ENCODE measurements at regions not wholly inside any gene's neighbourhood (a gene's known extent, or its start where the extent isn't known, plus 50 kb on each side); places are given as distances from the start of the nearest gene placed in this dataset.

DNA sequence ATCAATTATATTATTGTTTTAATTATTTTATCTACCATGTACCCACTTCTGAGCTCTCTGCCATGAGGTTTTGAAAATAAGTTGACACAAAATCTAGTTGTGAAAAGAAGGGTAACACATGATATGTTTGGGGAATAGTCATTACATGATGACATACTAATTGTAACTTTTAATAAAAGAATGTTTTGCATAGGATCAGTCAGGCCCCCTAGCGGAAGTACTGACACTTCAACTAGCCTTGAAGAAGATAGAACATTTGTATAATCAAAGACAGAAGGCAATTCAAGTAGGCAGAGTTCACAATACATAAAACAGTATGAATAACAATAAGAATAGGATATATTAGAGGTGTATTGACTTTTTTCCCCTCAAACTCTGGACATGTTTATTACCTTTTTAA, 1191.0 kb upstream of the AGA start:
- DNase-seq = no peak

DNA sequence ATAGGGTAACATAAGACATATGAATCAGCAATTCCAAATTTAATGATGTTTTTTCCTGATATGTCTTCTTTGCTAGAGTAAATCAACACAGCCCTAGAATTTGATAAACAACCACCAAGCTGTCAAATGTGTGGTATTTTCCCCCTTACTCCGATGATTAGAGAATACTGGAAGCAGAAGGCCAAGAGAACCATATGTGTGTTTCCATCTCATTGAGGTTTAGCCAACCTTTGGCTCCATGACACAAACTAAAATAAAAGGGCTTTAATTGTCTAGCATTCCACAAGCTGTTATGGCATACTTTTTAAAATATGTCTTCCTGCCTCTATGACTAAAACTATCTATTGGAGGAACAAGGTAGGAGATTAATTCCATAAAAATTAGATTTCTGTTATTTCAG, 1222.4 kb upstream of the AGA start:
- no peak for DNase-seq

DNA sequence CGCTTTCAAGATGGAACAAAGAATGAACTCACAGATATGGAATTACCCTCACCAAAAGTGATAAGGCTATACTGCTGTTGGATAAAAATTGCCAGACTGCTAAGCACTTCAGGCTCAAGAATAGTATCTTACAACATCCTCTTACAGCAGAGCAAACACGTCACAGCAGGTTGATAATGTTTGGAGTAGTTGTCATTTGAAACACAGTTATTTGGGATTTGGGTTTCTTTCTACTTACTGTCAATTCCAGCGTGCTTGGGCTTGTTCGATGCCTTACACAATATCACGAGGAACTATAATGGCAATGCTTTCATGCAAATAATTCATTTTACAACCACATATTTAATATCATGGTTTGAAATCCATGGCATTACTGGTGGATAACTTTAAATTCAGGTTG, 1223.7 kb upstream of the AGA start:
- no peak for DNase-seq

DNA sequence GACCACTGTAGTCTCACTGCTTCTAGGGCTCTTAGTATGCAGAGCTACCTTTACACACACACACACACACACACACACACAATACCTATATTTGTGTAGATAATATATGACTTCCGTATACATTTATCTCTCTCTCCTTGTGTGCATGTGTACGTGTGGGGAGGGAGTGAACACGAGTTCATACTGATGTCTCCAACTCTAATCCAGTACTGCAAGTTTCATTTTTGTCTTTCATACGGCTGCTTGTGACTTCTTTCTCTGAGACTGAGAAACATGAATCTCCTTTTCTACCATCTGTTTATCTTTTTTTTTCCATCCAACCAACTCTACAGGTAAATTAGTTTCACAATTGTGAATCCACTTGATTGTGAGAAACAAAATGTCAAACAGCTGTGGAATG, 1229.5 kb upstream of the AGA start:
- no peak for DNase-seq

DNA sequence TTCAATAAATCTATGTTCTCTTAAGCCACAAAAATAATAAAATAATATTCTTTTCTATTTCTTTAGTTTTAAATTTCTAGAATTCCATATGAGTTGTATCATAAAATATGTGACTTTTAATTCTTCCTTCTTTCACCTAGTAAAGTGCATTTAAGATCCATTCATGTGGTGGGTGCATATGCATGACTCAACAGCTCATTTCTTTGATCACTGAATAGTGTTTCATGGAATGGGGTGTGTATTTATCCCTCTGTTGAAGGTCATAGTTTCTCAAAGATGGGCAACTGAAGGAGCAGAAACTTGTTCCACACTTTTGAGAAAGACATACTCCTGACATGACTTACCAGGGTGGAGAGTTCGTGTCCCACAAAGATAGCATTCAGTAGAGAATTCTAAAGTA, 1230.3 kb upstream of the AGA start:
- no peak for DNase-seq

DNA sequence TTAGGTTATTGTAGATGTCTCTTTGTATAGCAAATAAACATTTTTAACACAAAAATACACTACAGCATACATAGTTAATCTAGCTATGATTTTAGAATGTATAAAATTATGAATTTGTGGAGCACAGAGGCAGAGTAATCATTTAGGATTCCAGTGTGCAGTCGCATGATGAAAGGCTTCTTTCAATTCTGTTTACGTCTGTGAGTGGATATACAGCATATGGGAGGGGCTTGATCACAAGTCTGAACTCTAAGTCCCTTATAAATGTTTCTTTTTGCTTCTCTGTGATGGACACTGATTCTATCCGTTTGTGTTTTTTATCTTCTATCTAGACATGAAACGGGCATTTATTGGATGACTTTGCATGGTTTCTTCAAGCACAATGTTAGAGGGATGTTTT, 1239.6 kb upstream of the AGA start:
- no peak for DNase-seq

DNA sequence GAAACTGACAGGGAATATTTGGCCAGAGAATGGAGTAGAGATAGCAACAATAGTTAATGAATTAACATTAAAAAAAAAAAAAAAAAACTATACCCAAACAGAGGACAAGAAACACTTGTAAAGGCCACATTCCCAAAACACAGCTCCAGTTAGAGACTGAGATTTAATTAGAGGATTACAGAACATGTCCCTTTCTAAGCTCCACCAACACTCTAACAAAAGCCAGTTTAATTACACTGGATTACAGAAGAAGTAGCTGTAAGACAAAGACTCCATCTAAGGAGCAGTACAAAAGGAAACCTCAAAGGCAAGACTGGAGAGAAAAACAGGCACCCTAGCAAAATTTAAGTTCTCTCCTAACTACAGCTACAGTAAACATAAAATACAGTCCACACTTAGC, 1247.7 kb upstream of the AGA start:
- no peak for DNase-seq

DNA sequence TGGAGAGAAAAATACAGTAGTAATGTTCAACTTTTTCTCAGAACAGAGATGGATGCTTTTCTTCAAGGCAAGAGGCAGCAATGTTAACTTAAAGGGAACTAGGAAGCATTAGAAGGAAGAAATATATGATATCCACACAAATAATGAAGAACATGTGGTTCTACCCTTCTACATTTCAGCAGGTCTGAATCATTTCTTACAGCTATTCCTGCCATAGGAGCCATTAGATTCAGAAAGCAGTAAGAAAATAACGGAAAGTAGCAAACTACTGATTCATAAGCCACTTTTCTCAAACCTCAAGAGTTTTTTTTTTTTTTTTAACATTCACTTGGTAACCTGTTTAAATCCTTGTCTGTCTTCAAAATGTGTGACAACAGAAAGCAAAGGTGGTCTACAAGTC, 1251.6 kb upstream of the AGA start:
- no peak for DNase-seq

DNA sequence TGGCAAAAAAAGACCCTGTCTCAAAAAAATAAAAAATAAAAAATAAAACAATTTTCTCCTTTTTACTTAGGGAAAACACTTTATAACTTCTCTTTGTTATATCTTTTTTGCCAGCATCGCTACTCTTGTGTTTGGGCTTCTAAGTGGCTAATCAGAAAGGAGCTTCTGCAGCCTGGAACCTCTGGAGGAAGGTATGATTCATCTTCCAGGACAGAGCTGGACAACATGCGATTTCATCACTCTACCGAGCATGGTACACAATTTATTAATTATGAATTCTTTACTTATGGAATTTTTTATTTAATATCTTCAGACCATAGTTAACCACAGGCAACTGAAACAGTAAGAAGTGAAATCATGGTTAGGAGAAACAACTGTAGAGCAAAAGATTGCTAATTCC, 1254.3 kb upstream of the AGA start:
- no peak for DNase-seq

DNA sequence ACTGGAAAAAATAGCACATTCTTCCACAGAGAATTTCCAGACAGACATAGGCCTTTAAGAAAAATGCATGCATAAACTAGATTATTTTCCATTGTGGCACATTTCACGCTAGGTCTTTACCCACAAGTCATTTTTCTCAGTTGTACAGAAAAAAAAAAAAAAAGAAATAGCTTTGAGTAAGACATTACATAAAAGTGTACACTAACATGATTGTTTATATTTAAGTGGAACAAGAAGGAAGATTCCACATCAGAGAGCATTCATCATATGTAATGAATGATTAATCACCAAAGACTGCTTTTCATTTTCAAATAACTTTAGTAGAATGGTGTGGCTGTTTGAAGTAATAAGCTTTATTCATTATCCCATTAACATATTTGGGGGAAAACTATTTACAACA, 1270.2 kb upstream of the AGA start:
- DNase-seq = no peak

DNA sequence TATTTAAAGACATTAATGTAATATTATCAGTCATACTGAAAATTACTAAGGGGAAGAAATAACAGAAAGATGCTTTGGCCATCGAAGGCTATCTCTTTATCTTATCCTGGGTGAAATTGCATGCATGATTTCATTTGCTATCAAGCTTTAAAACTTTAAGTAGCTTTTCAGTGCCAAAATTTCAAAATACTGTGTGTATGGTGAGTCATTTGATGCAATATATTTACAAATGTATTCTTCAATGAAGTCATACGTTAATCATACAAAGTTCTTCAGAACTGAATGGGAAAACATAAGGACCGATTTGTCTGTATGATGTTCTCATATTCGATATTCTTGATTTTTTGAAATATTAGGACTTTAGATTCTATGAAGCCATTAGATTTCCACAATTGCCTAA, 1295.8 kb upstream of the AGA start:
- DNase-seq = no peak

DNA sequence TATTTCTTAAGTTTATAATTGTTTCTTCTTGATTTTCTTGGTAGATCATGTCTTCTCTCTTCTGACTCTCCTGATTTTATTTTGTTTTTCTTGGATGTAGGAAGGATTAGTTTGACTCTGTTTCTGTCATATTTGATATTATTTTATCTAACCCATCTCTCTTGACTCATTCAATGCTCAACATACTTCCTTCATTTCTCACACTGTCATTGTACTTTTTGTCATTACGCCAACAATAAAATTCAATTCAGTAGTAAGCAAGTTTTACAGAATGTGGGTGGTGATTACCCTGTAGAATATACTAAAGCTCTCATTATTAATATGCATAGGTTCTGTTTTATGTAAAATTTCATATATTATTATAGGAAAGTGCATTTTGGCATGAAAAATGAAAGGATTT, 1303.0 kb upstream of the AGA start:
- no peak for DNase-seq

DNA sequence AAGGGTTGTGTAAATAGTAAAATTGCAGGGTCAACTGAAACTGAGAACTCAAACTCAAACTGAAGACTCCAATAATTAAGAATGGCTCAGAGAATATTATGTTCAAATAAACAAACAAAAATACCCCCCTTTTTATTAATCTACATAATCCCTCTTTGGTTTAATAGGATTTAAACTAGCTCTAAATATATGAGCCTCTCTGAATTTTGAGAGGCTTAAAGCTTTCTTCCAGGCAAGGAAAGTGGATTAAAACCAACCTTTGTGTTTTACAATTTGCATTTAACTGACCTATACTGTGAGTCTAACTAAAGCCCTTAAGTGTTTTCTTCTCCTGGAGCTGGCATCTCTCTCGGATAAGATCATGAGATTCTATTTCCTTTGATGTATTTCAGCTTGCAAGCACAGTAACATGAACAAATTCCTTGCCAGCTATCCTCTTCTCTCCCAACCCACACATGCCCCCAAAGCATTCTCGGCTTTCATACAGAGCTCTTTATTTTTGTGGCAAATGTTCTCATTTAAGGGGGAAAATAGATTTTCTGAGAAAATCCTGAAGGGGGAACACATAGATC, 1310.8 kb upstream of the AGA start:
- DNase-seq = no peak

DNA sequence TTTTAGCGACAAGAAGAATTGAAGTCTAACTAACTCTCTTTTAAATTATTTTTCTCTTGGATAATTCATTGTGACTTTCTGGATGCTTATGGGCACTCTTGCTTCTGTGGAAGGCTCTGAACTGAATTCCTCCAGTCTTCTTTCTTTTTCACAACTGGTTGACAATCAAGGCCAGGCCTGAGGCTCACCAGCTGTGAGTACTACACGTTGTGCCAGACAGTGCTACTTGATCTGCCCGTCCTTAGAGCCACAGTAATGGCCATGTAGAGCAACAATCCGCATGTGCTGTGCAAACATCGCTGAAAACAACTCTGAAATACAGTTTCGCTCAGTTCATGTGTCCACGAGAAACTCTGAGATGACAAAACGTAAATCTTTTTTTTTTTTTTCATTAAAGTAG, 1336.3 kb upstream of the AGA start:
- DNase-seq = no peak

DNA sequence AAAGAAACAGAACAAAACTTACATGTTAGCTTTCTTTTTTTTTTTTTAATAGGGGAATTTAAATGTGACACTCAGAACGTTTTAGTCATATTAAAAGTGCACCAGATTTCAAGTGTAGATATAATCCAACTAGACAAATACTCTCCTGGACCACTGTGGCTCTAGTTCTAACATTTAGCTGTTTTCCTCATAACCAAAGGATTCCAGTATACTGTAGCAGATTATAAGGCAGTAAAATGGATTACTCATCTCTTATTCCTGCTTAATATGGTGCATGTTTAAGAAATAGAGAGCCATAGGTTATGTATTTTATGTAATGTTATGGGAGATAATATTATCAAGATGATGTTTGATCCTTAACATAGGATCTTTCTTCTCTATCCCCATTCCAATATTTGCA, 1339.5 kb upstream of the AGA start:
- DNase-seq = no peak

DNA sequence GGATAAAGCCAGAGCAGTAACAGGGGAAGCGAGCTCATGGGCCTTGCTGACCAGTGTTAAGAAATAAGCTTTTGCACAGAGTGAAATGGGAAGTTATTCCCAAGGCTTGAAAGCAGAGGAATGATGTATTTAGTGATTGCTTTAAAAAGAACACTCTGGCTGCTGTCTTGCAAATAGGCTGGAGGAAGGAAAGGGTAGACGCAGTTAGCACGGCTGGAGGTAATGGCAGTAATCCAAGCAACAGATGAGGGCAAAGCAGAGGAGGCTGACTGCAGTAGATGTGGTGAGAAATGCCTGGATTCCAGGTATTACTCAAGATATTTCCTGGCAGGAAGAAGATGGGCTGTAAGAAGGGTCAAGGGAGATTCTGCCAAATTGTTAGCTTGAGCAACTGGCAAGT, 1342.3 kb upstream of the AGA start:
- DNase-seq = no peak

DNA sequence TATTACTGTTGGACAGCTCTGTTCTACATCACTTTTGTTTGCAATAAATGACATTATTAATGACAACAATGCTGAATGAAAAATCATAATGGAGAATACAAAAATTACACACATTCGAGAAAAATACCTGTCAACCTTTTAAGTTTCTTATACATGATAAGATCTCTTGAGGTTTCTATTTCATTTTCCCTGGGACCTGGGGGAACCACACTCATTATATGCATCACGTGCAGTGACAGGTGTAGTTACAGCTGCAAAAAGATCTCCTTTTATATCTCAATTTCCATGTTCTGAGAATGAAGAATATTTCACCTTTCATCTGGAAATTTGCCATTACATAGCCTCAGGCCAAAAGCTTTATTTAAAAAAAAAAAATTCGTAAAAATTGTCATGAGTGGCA, 1347.0 kb upstream of the AGA start:
- no peak for DNase-seq

DNA sequence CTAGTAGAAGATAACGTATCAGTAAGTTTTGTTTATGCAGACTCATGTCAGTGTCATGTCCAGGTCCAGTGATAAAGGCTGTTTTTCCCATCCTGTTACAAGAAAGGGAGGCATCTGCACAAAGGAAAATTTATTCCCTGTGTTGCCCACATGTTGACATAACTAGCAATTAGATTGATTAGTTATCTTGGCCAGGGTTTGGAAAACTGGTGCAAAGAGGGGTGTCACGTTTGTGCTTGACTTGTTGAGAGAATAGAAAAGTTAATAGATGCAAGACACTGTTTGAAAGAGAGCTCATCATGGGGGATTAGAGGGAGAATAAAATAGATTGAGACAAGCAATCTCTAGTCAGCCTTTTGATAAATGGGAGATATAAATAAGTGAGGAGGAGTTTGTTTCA, 1357.0 kb upstream of the AGA start:
- DNase-seq = no peak

DNA sequence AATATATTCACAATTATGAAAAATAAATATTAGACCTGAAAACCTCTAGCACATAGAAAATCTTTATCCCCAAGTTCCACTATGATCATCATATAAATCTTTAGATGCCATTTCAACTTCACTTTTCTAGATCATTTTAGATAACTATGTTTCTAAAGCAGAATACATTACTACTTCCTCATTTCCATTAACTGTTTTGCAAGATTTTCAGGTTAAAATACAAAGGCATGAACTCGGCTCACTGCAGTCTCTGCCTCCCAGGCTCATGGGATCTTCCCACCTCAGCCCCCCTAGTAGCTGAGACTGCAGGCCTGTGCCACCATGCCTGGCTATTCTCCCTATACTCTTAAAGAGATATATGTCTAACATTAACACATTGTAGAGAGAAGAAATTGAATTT, 1365.9 kb upstream of the AGA start:
- DNase-seq = no peak

DNA sequence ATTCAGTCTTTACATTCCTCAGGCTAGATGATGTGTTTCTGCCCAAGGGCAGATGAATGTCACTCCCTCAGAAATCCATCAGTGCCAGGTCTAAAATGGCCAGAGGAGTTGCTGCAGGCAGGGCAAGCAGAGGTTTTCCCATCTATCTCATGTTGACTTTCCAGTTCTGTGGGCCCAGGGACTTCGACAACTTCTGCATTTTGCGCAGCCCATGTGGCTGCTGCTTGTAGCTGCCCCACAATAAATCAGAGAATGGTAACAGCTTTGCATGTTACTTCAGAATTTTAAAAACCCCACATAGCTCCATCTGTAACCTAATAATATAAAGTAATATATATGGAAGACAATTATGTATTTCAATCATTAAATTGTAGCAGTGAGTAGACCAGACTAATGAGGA, 1367.7 kb upstream of the AGA start:
- no peak for DNase-seq

DNA sequence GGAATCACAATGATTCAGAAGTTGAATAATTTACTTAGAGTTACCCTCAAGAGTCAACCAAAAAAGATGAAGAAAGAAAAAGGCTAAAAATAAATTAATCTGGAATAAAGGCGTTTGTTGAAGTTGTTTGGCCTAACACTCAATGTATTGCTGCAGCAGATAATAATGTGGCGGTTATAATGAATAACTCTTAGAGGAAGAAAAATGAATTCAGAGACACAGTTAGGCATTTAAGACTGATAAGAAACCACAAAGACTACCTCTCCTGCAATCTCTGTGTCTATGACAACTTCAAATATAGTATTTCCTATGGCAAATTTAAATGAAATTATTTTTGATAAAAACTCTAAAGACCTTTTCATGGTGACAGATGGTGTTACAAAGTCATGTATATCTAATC, 1369.1 kb upstream of the AGA start:
- no peak for DNase-seq

DNA sequence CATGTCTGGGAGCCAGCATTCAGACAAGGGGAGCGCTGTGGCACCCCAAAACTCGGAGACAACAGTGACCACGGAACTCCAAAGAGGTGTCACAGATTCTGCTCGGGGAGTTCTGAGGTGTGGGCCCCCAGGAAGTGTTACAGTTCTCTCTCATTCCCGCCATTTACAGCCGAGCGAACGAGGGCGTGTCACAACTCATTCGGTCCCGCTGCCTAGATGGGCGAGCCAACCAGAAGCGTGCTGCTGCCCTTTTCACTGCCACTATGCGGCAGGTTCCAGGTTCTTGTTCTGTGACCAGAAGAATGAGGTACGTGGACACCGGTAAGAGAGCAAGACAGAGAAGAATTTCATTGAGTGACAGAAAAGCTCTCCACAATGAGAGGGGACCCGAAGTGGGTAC, 1370.6 kb upstream of the AGA start:
- DNase-seq = no peak

DNA sequence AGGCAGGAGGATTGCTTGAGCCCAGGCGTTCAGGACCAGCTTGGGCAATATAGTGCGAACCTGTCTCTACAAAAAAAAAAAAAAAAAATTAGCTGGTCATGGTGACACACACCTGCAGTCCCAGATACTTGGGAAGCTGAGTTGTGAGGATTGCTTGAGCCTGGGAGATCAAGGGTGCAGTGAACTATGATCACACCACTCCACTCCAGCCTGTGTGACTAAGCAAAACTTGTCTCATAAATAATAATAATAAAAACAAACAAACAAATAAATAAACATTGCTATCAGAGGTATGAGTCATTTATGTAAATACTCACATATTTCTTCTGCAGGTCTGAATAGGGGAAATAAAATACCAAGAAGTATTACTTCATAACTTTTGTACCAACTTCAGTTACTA, 1372.7 kb upstream of the AGA start:
- no peak for DNase-seq

DNA sequence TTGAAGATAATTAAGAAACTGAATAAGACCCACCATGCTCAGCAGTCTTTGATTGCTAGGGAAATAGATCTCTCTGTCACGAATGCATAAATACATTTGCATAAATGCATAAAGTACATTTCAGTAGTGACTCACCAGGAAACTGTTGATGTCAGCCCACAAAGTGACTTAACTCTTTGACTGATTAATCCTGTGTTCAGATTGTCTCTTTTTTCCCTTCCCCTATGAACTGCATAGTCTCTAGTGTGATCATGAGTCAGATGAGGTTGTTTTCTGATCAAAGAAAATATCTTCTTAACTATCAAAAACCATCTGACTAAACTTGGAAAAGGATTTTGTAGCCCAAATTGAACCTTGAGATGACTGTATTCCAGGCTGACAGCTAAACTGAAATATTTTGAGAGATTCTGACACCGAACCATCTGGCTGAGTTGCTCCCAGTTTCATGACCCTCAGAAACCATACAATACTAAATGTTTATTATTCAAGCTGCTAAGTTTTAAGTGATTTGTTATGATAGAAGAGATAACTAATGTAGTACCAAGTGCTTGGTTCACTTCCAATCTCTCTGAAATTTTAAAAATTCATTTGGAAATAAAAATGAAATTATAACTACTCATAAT, 1381.5 kb upstream of the AGA start:
- no peak for DNase-seq

DNA sequence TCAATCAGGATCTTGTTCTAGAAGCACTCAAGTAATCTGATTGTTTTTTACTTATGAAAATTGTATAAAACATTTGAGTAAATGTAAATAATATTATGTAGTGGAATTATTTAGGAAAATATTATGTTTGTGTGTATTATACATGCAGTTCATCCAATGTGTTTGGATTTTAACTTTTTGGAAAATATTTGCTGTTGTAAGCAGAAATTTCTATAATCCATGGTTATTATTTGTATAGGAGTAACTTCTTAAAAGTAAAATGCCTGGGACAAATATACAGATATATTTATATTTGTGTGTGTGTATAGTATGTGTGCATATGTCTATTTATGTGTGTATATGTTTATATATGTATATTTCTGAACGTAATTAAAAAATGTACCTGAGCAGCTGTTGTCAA, 1394.6 kb upstream of the AGA start:
- no peak for DNase-seq

DNA sequence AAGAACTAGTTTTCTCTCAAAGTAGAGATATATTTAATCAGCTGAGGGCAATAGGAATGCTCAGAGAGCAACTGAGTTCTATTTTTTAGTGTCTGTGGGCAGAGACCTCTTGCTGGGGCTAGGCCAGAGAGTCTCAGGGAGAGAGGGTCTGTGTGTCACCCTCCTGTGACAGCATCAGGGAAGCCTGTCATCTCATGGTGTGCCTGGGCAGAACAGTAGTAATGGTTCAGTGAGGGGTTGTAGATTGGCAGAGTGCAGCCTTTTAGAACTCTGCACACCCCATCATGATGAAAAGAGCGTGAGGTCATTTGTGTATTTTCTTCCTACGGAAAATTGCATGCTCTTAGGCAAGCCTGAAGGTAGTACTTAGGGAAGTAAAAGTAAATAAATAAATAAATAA, 1396.5 kb upstream of the AGA start:
- DNase-seq = no peak
